HCT116 (cell line): ENCODE measurements at regions not wholly inside any gene's neighbourhood (a gene's known extent, or its start where the extent isn't known, plus 50 kb on each side); places are given as distances from the start of the nearest gene placed in this dataset.

Experiments used
- ATAC-seq: fragments of 200-7000 bp; cut with Tn5 transposase; 2 replicates; pipeline ENCODE4 v1.9.1; 2020; ENCODE audit warnings: mild to moderate bottlenecking, moderate library complexity
- BruUV-seq: library from RNA; stranded (reverse); fragments of 400-500 nt; replicated peaks from 2 replicates; lab custom pipeline; 2021; lab: Mats Ljungman, UMichigan
- CTCF ChIA-PET: fragments of 300-600 bp; sonication (Branson Sonifier 250); formaldehyde crosslinking; loops from one replicate; lab custom pipeline; 2021; ENCODE audit warnings: antibody characterized with exemption; lab: Charles Lee
- POLR2A ChIA-PET: fragments of 300-600, 350-600 bp; sonication (Branson Sonifier 250); formaldehyde crosslinking; loops from one replicate; lab custom pipeline; 2021; ENCODE audit warnings: antibody characterized with exemption; lab: Charles Lee
- RAD21 ChIA-PET, 2 experiments: fragments of 300-600 bp; sonication (Branson Sonifier 250); formaldehyde crosslinking; loops; one replicate each; lab custom pipeline; 2023; ENCODE audit warnings: low total read pairs in 2 of 2; ENCODE audit not compliant: uncharacterized antibody in 2 of 2, unreplicated experiment in 2 of 2, low non-redundant PET in 1 of 2; lab: Charles Lee
- DNase-seq: peaks from one replicate; pipeline ENCODE4 v3.0.0-alpha.2; 2010; ENCODE audit warnings: low read depth, low spot score
- H2AFZ ChIP-seq: fragments of 200-600 bp; shearing (Covaris generic), sonication (generic); 2 replicates; pipeline ENCODE4 v1.6.1; 2017; ENCODE audit warnings: low read depth, mixed run types, mixed read lengths, antibody characterized with exemption, low read length; ENCODE audit not compliant: poor library complexity, severe bottlenecking
- H3K27ac ChIP-seq: 2 replicates; pipeline ENCODE4 v1.5.1; 2012; ENCODE audit warnings: low read depth, low read length
- H3K27me3 ChIP-seq: fragments of 200-600 bp; sonication (generic); 2 replicates; pipeline ENCODE4 v1.6.1; 2016; ENCODE audit warnings: mixed run types, low read length, mixed read lengths; ENCODE audit not compliant: insufficient read depth
- H3K36me3 ChIP-seq, 2 experiments: fragments of 200-500 bp in 1 of 2; fragments of 200-600 bp in 1 of 2; sonication (Bioruptor generic) in 1 of 2; sonication (generic) in 1 of 2; 2 replicates each; pipeline versions ENCODE4 v1.5.1 to v1.6.1; 2014 to 2016; ENCODE audit warnings: low read length in 2 of 2, inconsistent platforms in 1 of 2, mixed read lengths in 1 of 2, mixed run types in 1 of 2; ENCODE audit not compliant: insufficient read depth in 2 of 2, control insufficient read depth in 1 of 2
- H3K4me1 ChIP-seq, 2 experiments: fragments of 200-600 bp in 1 of 2; sonication (generic) in 1 of 2; 2 replicates each; pipeline versions ENCODE4 v1.5.1 to v1.6.1; 2012 to 2017; ENCODE audit warnings: low read length in 2 of 2, inconsistent platforms in 1 of 2, mild to moderate bottlenecking in 1 of 2, mixed read lengths in 1 of 2, mixed run types in 1 of 2, moderate library complexity in 1 of 2; ENCODE audit not compliant: insufficient read depth in 2 of 2, control insufficient read depth in 1 of 2
- H3K4me2 ChIP-seq: fragments of 200-600 bp; sonication (generic); 2 replicates; pipeline ENCODE4 v1.6.1; 2017; ENCODE audit warnings: mixed run types, low read length, mixed read lengths
- H3K4me3 ChIP-seq, 2 experiments: fragments of 200-600 bp in 1 of 2; sonication (generic) in 1 of 2; replicated peaks in 1 of 2; 2 replicates each; pipeline ENCODE4 v1.5.1; 2011 to 2016; ENCODE audit warnings: low read length in 2 of 2, control low read depth in 1 of 2, low read depth in 1 of 2, mild to moderate bottlenecking in 1 of 2, mixed read lengths in 1 of 2, mixed run types in 1 of 2
- H3K79me2 ChIP-seq: fragments of 200-600 bp; sonication (generic); 2 replicates; pipeline ENCODE4 v1.6.1; 2017; ENCODE audit warnings: mild to moderate bottlenecking, mixed run types, low read length, moderate library complexity, mixed read lengths; ENCODE audit not compliant: insufficient read depth
- H3K9ac ChIP-seq: fragments of 200-600 bp; sonication (generic); 2 replicates; pipeline ENCODE4 v1.6.1; 2016; ENCODE audit warnings: low read length, mixed read lengths
- H3K9me2 ChIP-seq: fragments of 200-600 bp; sonication (generic), shearing (Covaris generic); 2 replicates; pipeline ENCODE4 v1.6.1; 2017; ENCODE audit warnings: mixed run types, mild to moderate bottlenecking, moderate library complexity; ENCODE audit not compliant: insufficient read depth
- H3K9me3 ChIP-seq, 2 experiments: fragments of 200-500 bp in 1 of 2; fragments of 200-600 bp in 1 of 2; sonication (Bioruptor generic) in 1 of 2; sonication (generic) in 1 of 2; 2 replicates each; pipeline ENCODE4 v1.6.1; 2014 to 2017; ENCODE audit warnings: low read length in 2 of 2, mixed read lengths in 2 of 2, inconsistent platforms in 1 of 2, low read depth in 1 of 2, mild to moderate bottlenecking in 1 of 2, mixed run types in 1 of 2, moderate library complexity in 1 of 2; ENCODE audit not compliant: control insufficient read depth in 1 of 2, insufficient read depth in 1 of 2
- H4K20me1 ChIP-seq: fragments of 200-600 bp; sonication (generic), shearing (Covaris generic); 2 replicates; pipeline ENCODE4 v1.6.1; 2017; ENCODE audit warnings: mixed run types, mild to moderate bottlenecking, moderate library complexity; ENCODE audit not compliant: insufficient read depth
- CBX3 ChIP-seq: IDR thresholded peaks from 2 replicates; pipeline ENCODE4 v1.6.1; 2012; ENCODE audit warnings: low read depth
- CEBPB ChIP-seq: IDR thresholded peaks from 2 replicates; pipeline ENCODE4 v1.6.1; 2012; ENCODE audit warnings: low read depth
- EGR1 ChIP-seq: IDR thresholded peaks from 2 replicates; pipeline ENCODE4 v1.6.1; 2012; ENCODE audit warnings: low read depth
- EZH2 ChIP-seq: fragments of 200-600 bp; sonication (generic); IDR thresholded peaks from 2 replicates; pipeline ENCODE4 v1.6.1; 2017; ENCODE audit warnings: antibody characterized with exemption, mixed run types
- EZH2phosphoT487 ChIP-seq: fragments of 200-600 bp; IDR thresholded peaks from 2 replicates; pipeline ENCODE4 v1.6.1; 2018; ENCODE audit warnings: antibody characterized with exemption, borderline replicate concordance
- FOSL1 ChIP-seq: IDR thresholded peaks from 2 replicates; pipeline ENCODE4 v1.6.1; 2012; ENCODE audit warnings: low read depth
- JUND ChIP-seq: IDR thresholded peaks from 2 replicates; pipeline ENCODE4 v1.6.1; 2012
- SIN3A ChIP-seq: IDR thresholded peaks from 2 replicates; pipeline ENCODE4 v1.6.1; 2012; ENCODE audit warnings: low read depth
- SRF ChIP-seq: IDR thresholded peaks from 2 replicates; pipeline ENCODE4 v1.6.1; 2012; ENCODE audit warnings: low read depth
- TCF7L2 ChIP-seq: IDR thresholded peaks from 2 replicates; pipeline ENCODE4 v1.7.0; 2011; ENCODE audit warnings: borderline replicate concordance, inconsistent platforms; ENCODE audit not compliant: insufficient read depth, insufficient read length; ENCODE audit errors: extremely low read depth
- YY1 ChIP-seq: IDR thresholded peaks from 2 replicates; pipeline ENCODE4 v1.6.1; 2011; ENCODE audit warnings: low read length, low read depth, moderate library complexity, mild to moderate bottlenecking; ENCODE audit not compliant: insufficient replicate concordance; ENCODE audit errors: extremely low read depth
- ZFX ChIP-seq: fragments of 450-650 bp; IDR thresholded peaks from 2 replicates; pipeline ENCODE4 v1.6.1; 2017
- intact Hi-C: fragments of 100-400 bp; cut with micrococcal nuclease; formaldehyde crosslinking; loops from 2 replicates; pipeline ENCODE4 v1.10.0; 2022
- TF ChIP-seq, protein P1 (sequence below): IDR thresholded peaks from 2 replicates; pipeline ENCODE4 v1.6.1; 2012
- TF ChIP-seq, protein P2 (sequence below): IDR thresholded peaks from 2 replicates; pipeline ENCODE4 v1.6.1; 2012; ENCODE audit warnings: low read depth
- TF ChIP-seq, protein P3 (sequence below), 3 experiments: fragments of 200-600 bp in 1 of 3; sonication (generic) in 1 of 3; IDR thresholded peaks in 2 of 3; conservative IDR thresholded peaks in 1 of 3; 2 replicates each; pipeline ENCODE4 v1.5.1; 2012 to 2017; ENCODE audit warnings: low read depth in 2 of 3, low read length in 2 of 3, antibody characterized with exemption in 1 of 3, borderline replicate concordance in 1 of 3, control low read depth in 1 of 3, mild to moderate bottlenecking in 1 of 3, mixed read lengths in 1 of 3, mixed run types in 1 of 3, moderate library complexity in 1 of 3; ENCODE audit not compliant: insufficient read depth in 1 of 3
- TF ChIP-seq, protein P4 (sequence below): IDR thresholded peaks from 2 replicates; pipeline ENCODE4 v1.6.1; 2011; ENCODE audit warnings: mild to moderate bottlenecking, low read length, moderate library complexity; ENCODE audit not compliant: insufficient replicate concordance; ENCODE audit errors: extremely low read depth
- TF ChIP-seq, protein P5 (sequence below): IDR thresholded peaks from 2 replicates; pipeline ENCODE4 v1.6.1; 2012

DNA sequence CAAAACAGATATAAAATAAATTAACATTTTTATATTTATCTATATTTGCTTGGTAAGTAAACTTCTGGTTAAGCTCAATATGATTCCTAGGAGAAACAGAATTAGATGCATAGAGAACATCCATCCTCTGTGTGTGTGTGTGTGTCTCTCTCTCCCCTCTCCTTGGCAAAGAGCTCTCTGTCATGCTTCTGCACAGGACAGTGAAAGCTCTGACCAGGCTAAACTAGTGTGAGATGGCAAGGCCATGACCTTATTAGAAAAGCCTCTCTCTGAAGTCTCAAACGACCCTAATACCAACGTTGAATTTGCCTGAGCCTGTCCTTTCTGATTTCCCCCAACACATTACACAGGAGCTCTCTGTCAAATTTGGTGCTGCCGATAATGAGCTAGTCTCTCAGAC lies 746.0 kb downstream of the VGLL3 start:
- ChIA-PET POLR2A (no interaction called here), CTCF (interaction anchor here (0.7 kb wide), 1 partner anchor 439 kb away, joined by 3 read pairs; no protein-coding TSS in a partner anchor), RAD21 (interaction anchor here in 1 of 2 experiments (0.7 kb wide), 1 partner anchor 1974 kb away, joined by 9 read pairs; no protein-coding TSS in a partner anchor)
- intact Hi-C loops, result no loop called here
- no peaks in the 10 kb centered on the region for H3K9me2 ChIP-seq
- no peaks in the 10 kb centered on the region for H3K79me2 ChIP-seq
- DNase-seq, result no peak
- H3K4me1 ChIP-seq, result no peaks in the 10 kb centered on the region
- H2AFZ ChIP-seq, result no peak overlapping the region
- no peaks in the 10 kb centered on the region for H4K20me1 ChIP-seq
- H3K27me3 ChIP-seq, result no peaks in the 10 kb centered on the region
- no TSS peak for BruUV-seq
- H3K9me3 ChIP-seq, result peaks cover 3 to 16% of the 10 kb centered on the region in 2 experiments; a peak in 2 of 4 replicates
- no peak overlapping the region for H3K27ac ChIP-seq
- H3K4me2 ChIP-seq, result no peak overlapping the region
- no peaks in the 10 kb centered on the region for H3K36me3 ChIP-seq
- H3K4me3 ChIP-seq, result no peak overlapping the region
- H3K9ac ChIP-seq, result no peak overlapping the region
- TF ChIP-seq TCF7L2 (no peak), SIN3A (no peak), ZFX (no peak), SRF (no peak), FOSL1 (no peak), EZH2 (no peak), CBX3 (no peak), YY1 (no peak), EZH2phosphoT487 (no peak), JUND (no peak), CEBPB (no peak), EGR1 (no peak)
- TF ChIP-seq, protein P1, sequence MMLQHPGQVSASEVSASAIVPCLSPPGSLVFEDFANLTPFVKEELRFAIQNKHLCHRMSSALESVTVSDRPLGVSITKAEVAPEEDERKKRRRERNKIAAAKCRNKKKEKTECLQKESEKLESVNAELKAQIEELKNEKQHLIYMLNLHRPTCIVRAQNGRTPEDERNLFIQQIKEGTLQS, result no peak
- TF ChIP-seq, protein P2, sequence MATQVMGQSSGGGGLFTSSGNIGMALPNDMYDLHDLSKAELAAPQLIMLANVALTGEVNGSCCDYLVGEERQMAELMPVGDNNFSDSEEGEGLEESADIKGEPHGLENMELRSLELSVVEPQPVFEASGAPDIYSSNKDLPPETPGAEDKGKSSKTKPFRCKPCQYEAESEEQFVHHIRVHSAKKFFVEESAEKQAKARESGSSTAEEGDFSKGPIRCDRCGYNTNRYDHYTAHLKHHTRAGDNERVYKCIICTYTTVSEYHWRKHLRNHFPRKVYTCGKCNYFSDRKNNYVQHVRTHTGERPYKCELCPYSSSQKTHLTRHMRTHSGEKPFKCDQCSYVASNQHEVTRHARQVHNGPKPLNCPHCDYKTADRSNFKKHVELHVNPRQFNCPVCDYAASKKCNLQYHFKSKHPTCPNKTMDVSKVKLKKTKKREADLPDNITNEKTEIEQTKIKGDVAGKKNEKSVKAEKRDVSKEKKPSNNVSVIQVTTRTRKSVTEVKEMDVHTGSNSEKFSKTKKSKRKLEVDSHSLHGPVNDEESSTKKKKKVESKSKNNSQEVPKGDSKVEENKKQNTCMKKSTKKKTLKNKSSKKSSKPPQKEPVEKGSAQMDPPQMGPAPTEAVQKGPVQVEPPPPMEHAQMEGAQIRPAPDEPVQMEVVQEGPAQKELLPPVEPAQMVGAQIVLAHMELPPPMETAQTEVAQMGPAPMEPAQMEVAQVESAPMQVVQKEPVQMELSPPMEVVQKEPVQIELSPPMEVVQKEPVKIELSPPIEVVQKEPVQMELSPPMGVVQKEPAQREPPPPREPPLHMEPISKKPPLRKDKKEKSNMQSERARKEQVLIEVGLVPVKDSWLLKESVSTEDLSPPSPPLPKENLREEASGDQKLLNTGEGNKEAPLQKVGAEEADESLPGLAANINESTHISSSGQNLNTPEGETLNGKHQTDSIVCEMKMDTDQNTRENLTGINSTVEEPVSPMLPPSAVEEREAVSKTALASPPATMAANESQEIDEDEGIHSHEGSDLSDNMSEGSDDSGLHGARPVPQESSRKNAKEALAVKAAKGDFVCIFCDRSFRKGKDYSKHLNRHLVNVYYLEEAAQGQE, result no peak
- TF ChIP-seq, protein P3, sequence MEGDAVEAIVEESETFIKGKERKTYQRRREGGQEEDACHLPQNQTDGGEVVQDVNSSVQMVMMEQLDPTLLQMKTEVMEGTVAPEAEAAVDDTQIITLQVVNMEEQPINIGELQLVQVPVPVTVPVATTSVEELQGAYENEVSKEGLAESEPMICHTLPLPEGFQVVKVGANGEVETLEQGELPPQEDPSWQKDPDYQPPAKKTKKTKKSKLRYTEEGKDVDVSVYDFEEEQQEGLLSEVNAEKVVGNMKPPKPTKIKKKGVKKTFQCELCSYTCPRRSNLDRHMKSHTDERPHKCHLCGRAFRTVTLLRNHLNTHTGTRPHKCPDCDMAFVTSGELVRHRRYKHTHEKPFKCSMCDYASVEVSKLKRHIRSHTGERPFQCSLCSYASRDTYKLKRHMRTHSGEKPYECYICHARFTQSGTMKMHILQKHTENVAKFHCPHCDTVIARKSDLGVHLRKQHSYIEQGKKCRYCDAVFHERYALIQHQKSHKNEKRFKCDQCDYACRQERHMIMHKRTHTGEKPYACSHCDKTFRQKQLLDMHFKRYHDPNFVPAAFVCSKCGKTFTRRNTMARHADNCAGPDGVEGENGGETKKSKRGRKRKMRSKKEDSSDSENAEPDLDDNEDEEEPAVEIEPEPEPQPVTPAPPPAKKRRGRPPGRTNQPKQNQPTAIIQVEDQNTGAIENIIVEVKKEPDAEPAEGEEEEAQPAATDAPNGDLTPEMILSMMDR (IDR thresholded peaks at IDR 0.05 in 2 of 3, conservative IDR thresholded peaks at IDR 0.05 in 1 of 3; ENCODE audit: borderline replicate concordance in 1 of 3, insufficient read depth in 1 of 3, low read depth in 2 of 3, low read length in 2 of 3), result no peak
- TF ChIP-seq, protein P4, sequence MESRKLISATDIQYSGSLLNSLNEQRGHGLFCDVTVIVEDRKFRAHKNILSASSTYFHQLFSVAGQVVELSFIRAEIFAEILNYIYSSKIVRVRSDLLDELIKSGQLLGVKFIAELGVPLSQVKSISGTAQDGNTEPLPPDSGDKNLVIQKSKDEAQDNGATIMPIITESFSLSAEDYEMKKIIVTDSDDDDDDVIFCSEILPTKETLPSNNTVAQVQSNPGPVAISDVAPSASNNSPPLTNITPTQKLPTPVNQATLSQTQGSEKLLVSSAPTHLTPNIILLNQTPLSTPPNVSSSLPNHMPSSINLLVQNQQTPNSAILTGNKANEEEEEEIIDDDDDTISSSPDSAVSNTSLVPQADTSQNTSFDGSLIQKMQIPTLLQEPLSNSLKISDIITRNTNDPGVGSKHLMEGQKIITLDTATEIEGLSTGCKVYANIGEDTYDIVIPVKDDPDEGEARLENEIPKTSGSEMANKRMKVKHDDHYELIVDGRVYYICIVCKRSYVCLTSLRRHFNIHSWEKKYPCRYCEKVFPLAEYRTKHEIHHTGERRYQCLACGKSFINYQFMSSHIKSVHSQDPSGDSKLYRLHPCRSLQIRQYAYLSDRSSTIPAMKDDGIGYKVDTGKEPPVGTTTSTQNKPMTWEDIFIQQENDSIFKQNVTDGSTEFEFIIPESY, result no peak
- TF ChIP-seq, protein P5, sequence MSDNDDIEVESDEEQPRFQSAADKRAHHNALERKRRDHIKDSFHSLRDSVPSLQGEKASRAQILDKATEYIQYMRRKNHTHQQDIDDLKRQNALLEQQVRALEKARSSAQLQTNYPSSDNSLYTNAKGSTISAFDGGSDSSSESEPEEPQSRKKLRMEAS, result no peak
- TF ChIP-seq, all 23 proteins: peak for 0
- no peak for ATAC-seq
